ENCODE measurements at regions not wholly inside any gene's neighbourhood (a gene's known extent, or its start where the extent isn't known, plus 50 kb on each side); places are given as distances from the start of the nearest gene placed in this dataset.

GRCh38 chr4:24094726-24095125, 204.9 kb upstream of the PPARGC1A start:
- H3K4me3 ChIP-seq (ENCODE audit: low read depth, low read length) = no peak overlapping the region
- no peak for TF ChIP-seq CTCF (IDR thresholded peaks at IDR 0.05; ENCODE audit: control insufficient read depth, extremely low read depth, insufficient read depth)
- DNase-seq (ENCODE audit: low read depth) = no peak

DNA sequence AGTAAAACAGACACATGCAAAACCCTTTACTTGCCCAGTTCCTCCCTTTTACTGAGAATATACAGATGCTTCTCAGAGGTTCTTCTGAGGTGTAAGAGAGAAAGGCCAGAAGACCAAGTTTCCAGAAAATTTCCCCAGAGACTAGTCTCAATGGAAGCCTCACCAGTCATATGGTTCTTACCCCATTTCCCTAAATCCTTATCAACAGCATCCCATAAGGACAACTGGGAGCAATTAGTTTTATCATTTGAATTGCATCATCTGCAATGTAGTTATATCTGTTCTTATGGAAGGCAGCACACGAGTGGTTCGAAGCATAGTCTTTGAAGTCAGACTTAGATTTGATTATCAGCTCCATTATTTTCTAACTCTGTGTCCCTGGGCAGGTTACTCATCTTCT, 203.6 kb upstream of the PPARGC1A start:
- DNase-seq (ENCODE audit: low read depth) = no peak
- TF ChIP-seq CTCF (IDR thresholded peaks at IDR 0.05; ENCODE audit: control insufficient read depth, extremely low read depth, insufficient read depth) = no peak
- H3K4me3 ChIP-seq (ENCODE audit: low read depth, low read length) = no peak overlapping the region

DNA sequence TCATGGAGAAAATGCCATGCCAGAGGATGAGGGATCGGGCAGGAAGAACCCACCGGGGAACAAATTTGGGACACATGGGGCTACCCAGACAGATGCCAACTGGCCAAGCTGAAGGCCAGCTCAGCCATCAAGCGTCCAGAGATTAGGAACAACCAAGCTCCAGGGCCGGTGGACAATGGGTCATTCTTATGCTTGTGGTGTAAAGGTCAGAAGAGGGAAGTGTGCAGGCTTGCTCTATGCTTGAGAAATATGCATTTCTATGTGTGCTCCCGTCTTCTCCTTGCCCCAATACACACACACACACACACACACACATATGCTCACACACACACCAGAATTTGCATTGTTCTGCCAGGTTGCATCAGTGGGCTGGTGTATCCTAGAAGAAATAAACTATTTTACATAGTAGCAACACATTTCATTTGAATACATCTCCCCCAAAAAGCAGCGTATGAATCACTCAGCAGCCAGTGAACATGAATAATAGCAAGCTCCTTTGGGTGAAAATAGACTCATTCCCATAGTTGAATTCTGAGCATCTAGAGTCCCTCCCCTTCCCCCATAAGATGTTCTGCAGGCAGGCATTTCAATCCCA, 201.9 kb upstream of the PPARGC1A start:
- DNase-seq (ENCODE audit: low read depth) = no peak
- no peak for TF ChIP-seq CTCF (IDR thresholded peaks at IDR 0.05; ENCODE audit: control insufficient read depth, extremely low read depth, insufficient read depth)
- H3K4me3 ChIP-seq (ENCODE audit: low read depth, low read length) = no peak overlapping the region

DNA sequence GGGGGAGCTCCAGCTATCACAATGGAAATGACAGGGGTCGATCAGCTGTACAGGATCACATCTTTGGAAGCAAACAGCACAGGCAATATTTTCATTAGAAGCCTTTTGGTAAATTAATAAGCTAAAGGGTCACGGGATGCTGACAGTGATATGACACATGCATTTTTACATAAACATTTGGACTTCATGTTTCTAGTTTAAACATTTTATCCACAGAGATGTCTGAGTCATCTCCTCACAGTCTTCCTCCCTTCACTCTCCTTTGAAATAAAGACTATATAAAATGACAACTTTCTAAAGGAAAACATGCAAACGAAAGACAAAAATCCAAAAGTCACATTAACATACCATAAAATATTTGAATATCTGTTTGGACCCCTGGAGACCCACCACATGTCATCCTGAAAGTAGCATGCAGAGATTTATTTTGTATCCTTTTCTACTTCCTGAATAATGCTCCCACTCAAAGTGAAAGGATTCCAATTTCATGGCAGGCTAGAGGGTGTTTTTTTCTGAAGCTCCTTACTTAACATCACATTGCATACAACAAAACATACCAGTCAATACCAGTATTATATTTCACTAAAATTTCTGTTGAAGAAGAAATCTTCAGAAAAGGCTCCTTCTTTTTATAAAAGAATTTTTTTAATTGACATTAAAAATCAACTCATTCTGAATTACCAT, 200.1 kb upstream of the PPARGC1A start:
- H3K4me3 ChIP-seq (ENCODE audit: low read depth, low read length) = no peak overlapping the region
- no peak for DNase-seq (ENCODE audit: low read depth)
- no peak for TF ChIP-seq CTCF (IDR thresholded peaks at IDR 0.05; ENCODE audit: control insufficient read depth, extremely low read depth, insufficient read depth)

GRCh38 chr4:24080871-24081270, 191.0 kb upstream of the PPARGC1A start:
- H3K4me3 ChIP-seq (ENCODE audit: low read depth, low read length) = no peak overlapping the region
- no peak for TF ChIP-seq CTCF (IDR thresholded peaks at IDR 0.05; ENCODE audit: control insufficient read depth, extremely low read depth, insufficient read depth)
- DNase-seq (ENCODE audit: low read depth) = no peak

DNA sequence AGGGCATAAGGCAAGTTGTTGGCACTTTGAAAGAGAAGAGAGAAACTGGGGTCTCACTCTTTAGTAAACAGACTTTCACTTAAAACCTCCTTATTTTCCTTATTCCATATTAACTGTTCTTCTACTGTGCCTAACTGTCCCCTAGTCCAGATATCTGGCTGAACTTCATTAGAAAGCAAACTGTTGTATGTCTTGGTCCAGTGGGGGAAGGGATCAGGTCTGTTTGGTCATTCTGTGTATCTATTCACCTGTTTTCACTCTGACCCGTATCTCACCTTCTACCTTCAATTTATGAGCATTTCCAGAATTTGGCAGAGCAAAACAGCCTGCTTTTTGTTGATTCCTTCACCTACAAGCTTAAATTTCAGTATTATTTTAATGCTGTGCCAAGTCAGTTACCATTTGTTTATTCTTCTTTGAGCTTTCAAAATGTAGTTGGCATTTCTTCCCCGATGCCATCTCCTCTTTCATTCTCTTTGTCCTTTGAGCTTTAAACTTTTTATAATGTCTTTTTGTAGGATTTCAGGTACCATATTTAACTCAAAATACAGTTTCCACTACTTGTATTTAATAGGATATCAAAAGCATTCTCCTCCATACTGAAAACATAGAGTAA, 188.6 kb upstream of the PPARGC1A start:
- H3K4me3 ChIP-seq (ENCODE audit: low read depth, low read length) = no peak overlapping the region
- no peak for TF ChIP-seq CTCF (IDR thresholded peaks at IDR 0.05; ENCODE audit: control insufficient read depth, extremely low read depth, insufficient read depth)
- no peak for DNase-seq (ENCODE audit: low read depth)
